Urinary bladder (tissue), 3 donors: ENCODE measurements at regions not wholly inside any gene's neighbourhood (a gene's known extent, or its start where the extent isn't known, plus 50 kb on each side); places are given as distances from the start of the nearest gene placed in this dataset.

Experiments
- DNase-seq: peaks from one replicate; pipeline ENCODE4 v3.0.0-alpha.2; 2015; ENCODE audit errors: extremely low spot score
- H3K27ac ChIP-seq: one replicate; pipeline ENCODE4 v1.5.1; 2013; ENCODE audit warnings: low read depth, mild to moderate bottlenecking, moderate library complexity
- H3K36me3 ChIP-seq: one replicate; pipeline ENCODE4 v1.6.1; 2013; ENCODE audit warnings: mild to moderate bottlenecking, moderate library complexity; ENCODE audit not compliant: insufficient read depth
- H3K4me1 ChIP-seq: one replicate; pipeline ENCODE4 v1.6.1; 2013; ENCODE audit warnings: mild to moderate bottlenecking, moderate library complexity; ENCODE audit not compliant: insufficient read depth
- H3K4me3 ChIP-seq: one replicate; pipeline ENCODE4 v1.5.1; 2013; ENCODE audit warnings: low read depth, low read length
- WGBS: extraction: QIAGEN DNeasy Blood & Tissue Kit; methylation state at CpG from one replicate; pipeline ENCODE4 v1.1.7; 2013; 5-methylcytosine and 5-hydroxymethylcytosine counted together
- donor health status: healthy with polysubstance abuse.
- donor health status: healthy.

GRCh38 chr3:492586-493316, 296.2 kb downstream of the CHL1 start:
- WGBS = 52% methylated on average over 3 of the region's 3 CpGs
- Histone ChIP-seq H3K36me3 (no peaks in the 10 kb centered on the region), H3K27ac (no peak overlapping the region), H3K4me1 (no peaks in the 10 kb centered on the region), H3K4me3 (no peak overlapping the region)
- DNase-seq = no peak

- WGBS = 92% methylated on average over 4 of the region's 4 CpGs
- Histone ChIP-seq H3K27ac (no peak overlapping the region), H3K4me3 (no peak overlapping the region), H3K36me3 (no peaks in the 10 kb centered on the region), H3K4me1 (no peaks in the 10 kb centered on the region)
- no peak for DNase-seq
These were observed 297.6 kb downstream of the CHL1 start for GRCh38 chr3:494190-494589.

- Histone ChIP-seq H3K4me3 (no peak overlapping the region), H3K36me3 (no peaks in the 10 kb centered on the region), H3K4me1 (no peaks in the 10 kb centered on the region), H3K27ac (no peak overlapping the region)
- no peak for DNase-seq
These were observed 301.9 kb downstream of the CHL1 start for GRCh38 chr3:498487-498886.

- Histone ChIP-seq H3K27ac (no peak overlapping the region), H3K4me1 (no peaks in the 10 kb centered on the region), H3K36me3 (no peaks in the 10 kb centered on the region), H3K4me3 (no peak overlapping the region)
- 83% methylated on average over 11 of the region's 11 CpGs for WGBS
- no peak for DNase-seq
These were observed 302.6 kb downstream of the CHL1 start for GRCh38 chr3:499001-499761.

- no peaks in the 10 kb centered on the region for H3K4me1 ChIP-seq
- no peak for DNase-seq
- H3K36me3 ChIP-seq = no peaks in the 10 kb centered on the region
- no peak overlapping the region for H3K27ac ChIP-seq
- WGBS = 75% methylated on average over 2 of the region's 2 CpGs
- H3K4me3 ChIP-seq = no peak overlapping the region
These were observed 305.9 kb downstream of the CHL1 start for GRCh38 chr3:502486-502885.

GRCh38 chr3:513301-513700, 316.7 kb downstream of the CHL1 start:
- DNase-seq = no peak
- WGBS = 64% methylated on average over 2 of the region's 2 CpGs
- no peaks in the 10 kb centered on the region for H3K4me1 ChIP-seq
- no peak overlapping the region for H3K27ac ChIP-seq
- no peaks in the 10 kb centered on the region for H3K36me3 ChIP-seq
- no peak overlapping the region for H3K4me3 ChIP-seq

GRCh38 chr3:514192-514591, 317.6 kb downstream of the CHL1 start:
- no peak overlapping the region for H3K4me3 ChIP-seq
- 81% methylated on average over 2 of the region's 2 CpGs for WGBS
- H3K27ac ChIP-seq = no peak overlapping the region
- H3K4me1 ChIP-seq = no peaks in the 10 kb centered on the region
- no peak for DNase-seq
- no peaks in the 10 kb centered on the region for H3K36me3 ChIP-seq

- 87% methylated on average over 3 of the region's 3 CpGs for WGBS
- DNase-seq = no peak
These were observed 322.5 kb downstream of the CHL1 start for GRCh38 chr3:519026-519425.

GRCh38 chr3:522888-523287, 326.3 kb downstream of the CHL1 start:
- no peaks in the 10 kb centered on the region for H3K36me3 ChIP-seq
- no peaks in the 10 kb centered on the region for H3K4me1 ChIP-seq
- no peak for DNase-seq
- H3K27ac ChIP-seq = no peak overlapping the region
- 50% methylated on average over 4 of the region's 4 CpGs for WGBS
- no peak overlapping the region for H3K4me3 ChIP-seq

More at GRCh38 chr3:519026-519425, 322.5 kb downstream of the CHL1 start:
- H3K27ac ChIP-seq = no peak overlapping the region
- no peaks in the 10 kb centered on the region for H3K4me1 ChIP-seq
- H3K4me3 ChIP-seq = no peak overlapping the region
- no peaks in the 10 kb centered on the region for H3K36me3 ChIP-seq

GRCh38 chr3:525415-525814, 328.9 kb downstream of the CHL1 start:
- DNase-seq = no peak
- 74% methylated on average over 3 of the region's 3 CpGs for WGBS
- Histone ChIP-seq H3K4me3 (no peak overlapping the region), H3K36me3 (no peaks in the 10 kb centered on the region), H3K4me1 (no peaks in the 10 kb centered on the region), H3K27ac (no peak overlapping the region)

- Histone ChIP-seq H3K36me3 (no peaks in the 10 kb centered on the region), H3K27ac (no peak overlapping the region), H3K4me1 (no peaks in the 10 kb centered on the region), H3K4me3 (peak overlapping the region; percentile 42)
- no peak for DNase-seq
- WGBS = 37% methylated on average over 51 of the region's 51 CpGs
These were observed 339.2 kb downstream of the CHL1 start for GRCh38 chr3:535566-536416.

GRCh38 chr3:536417-536813, 339.9 kb downstream of the CHL1 start:
- WGBS = 61% methylated on average over 6 of the region's 6 CpGs
- Histone ChIP-seq H3K36me3 (no peaks in the 10 kb centered on the region), H3K27ac (no peak overlapping the region), H3K4me1 (no peaks in the 10 kb centered on the region), H3K4me3 (peak overlapping the region; percentile 42)
- DNase-seq = no peak

GRCh38 chr3:541062-541801, 344.7 kb downstream of the CHL1 start:
- peak; percentile 23 for DNase-seq
- WGBS = 27% methylated on average over 12 of the region's 12 CpGs
- H3K27ac ChIP-seq = no peak overlapping the region
- no peak overlapping the region for H3K4me3 ChIP-seq
- H3K36me3 ChIP-seq = no peaks in the 10 kb centered on the region
- no peaks in the 10 kb centered on the region for H3K4me1 ChIP-seq
